Caco-2 (cell line): ENCODE measurements at regions not wholly inside any gene's neighbourhood (a gene's known extent, or its start where the extent isn't known, plus 50 kb on each side); places are given as distances from the start of the nearest gene placed in this dataset.

Experiments used
- BruUV-seq: library from RNA; stranded (reverse); fragments of 400-500 nt; replicated peaks from 2 replicates; lab custom pipeline; 2021; lab: Mats Ljungman, UMichigan
- CTCF ChIA-PET: fragments of 300-600 bp; sonication (Branson Sonifier 250); formaldehyde crosslinking; loops from one replicate; lab custom pipeline; 2022; ENCODE audit warnings: antibody characterized with exemption; lab: Charles Lee
- POLR2A ChIA-PET: fragments of 300-600 bp; sonication (Branson Sonifier 250); formaldehyde crosslinking; loops from one replicate; lab custom pipeline; 2022; ENCODE audit warnings: antibody characterized with exemption; lab: Charles Lee
- DNase-seq, 2 experiments: peaks; one replicate each; pipeline versions ENCODE4 v3.0.0 to v3.0.0-alpha.2; 2020 to 2022
- H3K27me3 ChIP-seq: replicated peaks from 2 replicates; pipeline ENCODE4 v1.6.0; 2011; ENCODE audit warnings: low read length; ENCODE audit not compliant: control insufficient read depth, insufficient read depth
- H3K36me3 ChIP-seq: 2 replicates; pipeline ENCODE4 v1.5.1; 2011; ENCODE audit warnings: low read length; ENCODE audit not compliant: control insufficient read depth, insufficient read depth
- H3K4me1 ChIP-seq: fragments of 250-450 bp; sonication (Bioruptor Pico); 2 replicates; pipeline ENCODE4 v1.5.1; 2020; ENCODE audit warnings: mild to moderate bottlenecking
- H3K4me3 ChIP-seq: 2 replicates; pipeline ENCODE4 v1.5.1; 2011; ENCODE audit warnings: low read depth, mild to moderate bottlenecking, control low read depth, low read length
- H3K9me3 ChIP-seq: fragments of 250-450 bp; sonication (Bioruptor Pico); 2 replicates; pipeline ENCODE4 v1.5.1; 2020; ENCODE audit warnings: mild to moderate bottlenecking, moderate library complexity
- H3K27ac Mint-ChIP-seq: one replicate; pipeline ENCODE4 v1.8.0; 2022; ENCODE audit warnings: mixed read lengths; ENCODE audit not compliant: unreplicated experiment
- H3K27me3 Mint-ChIP-seq: one replicate; pipeline ENCODE4 v1.8.0; 2022; ENCODE audit warnings: mixed read lengths; ENCODE audit not compliant: insufficient read depth, unreplicated experiment
- H3K36me3 Mint-ChIP-seq: one replicate; pipeline ENCODE4 v1.8.0; 2022; ENCODE audit warnings: mild to moderate bottlenecking, mixed read lengths; ENCODE audit not compliant: insufficient read depth, unreplicated experiment
- H3K4me1 Mint-ChIP-seq: one replicate; pipeline ENCODE4 v1.8.0; 2022; ENCODE audit warnings: low read depth, mixed read lengths; ENCODE audit not compliant: unreplicated experiment
- H3K4me3 Mint-ChIP-seq: one replicate; pipeline ENCODE4 v1.8.0; 2022; ENCODE audit warnings: mild to moderate bottlenecking, moderate library complexity, mixed read lengths; ENCODE audit not compliant: unreplicated experiment
- H3K9me3 Mint-ChIP-seq: one replicate; pipeline ENCODE4 v1.8.0; 2022; ENCODE audit warnings: mixed read lengths; ENCODE audit not compliant: unreplicated experiment
- CTCF ChIP-seq, 2 experiments: fragments of 200-600 bp in 1 of 2; IDR thresholded peaks; 1 replicate in 1 of 2; 2 replicates in 1 of 2; pipeline versions ENCODE4 v1.5.1 to v1.8.0; 2011 to 2022; ENCODE audit warnings: antibody characterized with exemption in 1 of 2, control low read depth in 1 of 2, inconsistent platforms in 1 of 2, low read depth in 1 of 2, low read length in 1 of 2, mild to moderate bottlenecking in 1 of 2, moderate library complexity in 1 of 2; ENCODE audit not compliant: insufficient read depth in 1 of 2, severe bottlenecking in 1 of 2, unreplicated experiment in 1 of 2
- intact Hi-C: fragments of 100-400 bp; cut with micrococcal nuclease; formaldehyde crosslinking; loops from one replicate; pipeline ENCODE4 v1.10.0; 2022; ENCODE audit not compliant: unreplicated experiment

- no peak for TF ChIP-seq CTCF (IDR thresholded peaks at IDR 0.05; ENCODE audit: insufficient read depth in 1 of 2, low read depth in 1 of 2, low read length in 1 of 2, severe bottlenecking in 1 of 2, unreplicated experiment in 1 of 2)
These were observed 343.7 kb downstream of the DMRTA1 start for GRCh38 chr9:22790329-22790728.

GRCh38 chr9:22808876-22809275, 362.3 kb downstream of the DMRTA1 start:
- CTCF ChIA-PET: no interaction called here

More at GRCh38 chr9:22790329-22790728, 343.7 kb downstream of the DMRTA1 start:
- H3K9me3 Mint-ChIP-seq: no peaks in the 10 kb centered on the region
- H3K9me3 ChIP-seq: no peaks in the 10 kb centered on the region
- ChIA-PET POLR2A (no interaction called here), CTCF (no interaction called here)
- H3K36me3 ChIP-seq: no peaks in the 10 kb centered on the region
- H3K4me1 ChIP-seq: no peaks in the 10 kb centered on the region
- H3K27me3 ChIP-seq: no peaks in the 10 kb centered on the region
- H3K4me3 ChIP-seq: no peak overlapping the region
- no peak for DNase-seq
- H3K36me3 Mint-ChIP-seq: no peaks in the 10 kb centered on the region
- H3K4me1 Mint-ChIP-seq: no peaks in the 10 kb centered on the region
- intact Hi-C loops: no loop called here
- no peak overlapping the region for H3K27ac Mint-ChIP-seq
- no peak overlapping the region for H3K4me3 Mint-ChIP-seq
- BruUV-seq: no TSS peak
- no peaks in the 10 kb centered on the region for H3K27me3 Mint-ChIP-seq

GRCh38 chr9:22809371-22809770, 362.7 kb downstream of the DMRTA1 start:
- intact Hi-C loops: no loop called here
- H3K9me3 Mint-ChIP-seq: no peaks in the 10 kb centered on the region
- H3K36me3 Mint-ChIP-seq: no peaks in the 10 kb centered on the region

More at GRCh38 chr9:22808876-22809275, 362.3 kb downstream of the DMRTA1 start:
- no peak overlapping the region for H3K4me3 Mint-ChIP-seq
- no peaks in the 10 kb centered on the region for H3K27me3 Mint-ChIP-seq
- no TSS peak for BruUV-seq
- POLR2A ChIA-PET: no interaction called here
- no peaks in the 10 kb centered on the region for H3K36me3 Mint-ChIP-seq
- H3K27me3 ChIP-seq: no peaks in the 10 kb centered on the region
- H3K4me3 ChIP-seq: no peak overlapping the region
- no peak overlapping the region for H3K27ac Mint-ChIP-seq
- H3K9me3 ChIP-seq: no peaks in the 10 kb centered on the region
- no peak for TF ChIP-seq CTCF (IDR thresholded peaks at IDR 0.05; ENCODE audit: insufficient read depth in 1 of 2, low read depth in 1 of 2, low read length in 1 of 2, severe bottlenecking in 1 of 2, unreplicated experiment in 1 of 2)
- no peaks in the 10 kb centered on the region for H3K9me3 Mint-ChIP-seq
- H3K36me3 ChIP-seq: no peaks in the 10 kb centered on the region
- no peaks in the 10 kb centered on the region for H3K4me1 Mint-ChIP-seq
- no peaks in the 10 kb centered on the region for H3K4me1 ChIP-seq
- no peak for DNase-seq
- intact Hi-C loops: no loop called here

More at GRCh38 chr9:22809371-22809770, 362.7 kb downstream of the DMRTA1 start:
- DNase-seq: no peak
- H3K36me3 ChIP-seq: no peaks in the 10 kb centered on the region
- no peaks in the 10 kb centered on the region for H3K4me1 Mint-ChIP-seq
- no peak for TF ChIP-seq CTCF (IDR thresholded peaks at IDR 0.05; ENCODE audit: insufficient read depth in 1 of 2, low read depth in 1 of 2, low read length in 1 of 2, severe bottlenecking in 1 of 2, unreplicated experiment in 1 of 2)
- H3K27me3 Mint-ChIP-seq: no peaks in the 10 kb centered on the region
- no peak overlapping the region for H3K4me3 Mint-ChIP-seq
- no peak overlapping the region for H3K27ac Mint-ChIP-seq
- no peaks in the 10 kb centered on the region for H3K27me3 ChIP-seq
- no peaks in the 10 kb centered on the region for H3K9me3 ChIP-seq
- H3K4me3 ChIP-seq: no peak overlapping the region
- CTCF ChIA-PET: no interaction called here
- no TSS peak for BruUV-seq
- no peaks in the 10 kb centered on the region for H3K4me1 ChIP-seq
- POLR2A ChIA-PET: no interaction called here
